A549 (cell line): ENCODE measurements at regions not wholly inside any gene's neighbourhood (a gene's known extent, or its start where the extent isn't known, plus 50 kb on each side); places are given as distances from the start of the nearest gene placed in this dataset.

Experiments
- ATAC-seq, 2 experiments: fragments of 200-7000 bp in 1 of 2; fragments of >200 bp in 1 of 2; cut with Nextera tagmentation in 1 of 2; cut with Tn5 transposase in 1 of 2; 3 replicates each; pipeline versions ENCODE4 v1.8.0 to v1.9.1; 2018 to 2020; ENCODE audit warnings: mild to moderate bottlenecking in 1 of 2, moderate library complexity in 1 of 2
- CTCF ChIA-PET: fragments of 300-600 bp; sonication (Branson Sonifier 250); formaldehyde crosslinking; extraction: SDS; loops from one replicate; lab custom pipeline; 2021; ENCODE audit warnings: antibody characterized with exemption, inconsistent platforms; lab: Yijun Ruan, JAX
- POLR2A ChIA-PET: fragments of 350-600 bp; formaldehyde crosslinking; extraction: SDS; loops from one replicate; lab custom pipeline; 2021; ENCODE audit warnings: antibody characterized with exemption, inconsistent platforms; lab: Yijun Ruan, JAX
- DNase-seq, 2 experiments: peaks; one replicate each; pipeline versions ENCODE4 v3.0.0 to v3.0.0-alpha.2; 2011 to 2016; ENCODE audit warnings: low read depth in 1 of 2, low spot score in 1 of 2
- FAIRE-seq: peaks from 2 replicates; lab custom pipeline; 2011; peaks lifted over from hg19 to GRCh38; lab: Jason Lieb, UNC
- H3K27ac ChIP-seq, 2 experiments: fragments of >200 bp; sonication (Bioruptor Twin); formaldehyde crosslinking; 3 replicates each; pipeline ENCODE4 v1.5.1; 2016 to 2017
- H3K4me1 ChIP-seq: fragments of >200 bp; sonication (Bioruptor Twin); formaldehyde crosslinking; 3 replicates; pipeline ENCODE4 v1.6.1; 2016
- H3K4me2 ChIP-seq: fragments of >200 bp; sonication (Bioruptor Twin); formaldehyde crosslinking; 3 replicates; pipeline ENCODE4 v1.6.1; 2016
- H3K4me3 ChIP-seq: fragments of >200 bp; sonication (Bioruptor Twin); formaldehyde crosslinking; 3 replicates; pipeline ENCODE4 v1.5.1; 2016
- H3K9me3 ChIP-seq: fragments of >200 bp; sonication (Bioruptor Twin); formaldehyde crosslinking; 3 replicates; pipeline ENCODE4 v1.6.1; 2016
- CBX2 ChIP-seq: fragments of 200-600 bp; sonication (generic); IDR thresholded peaks from 2 replicates; pipeline ENCODE4 v1.6.1; 2016; ENCODE audit warnings: low read depth, mild to moderate bottlenecking, borderline replicate concordance
- CBX8 ChIP-seq: fragments of 200-600 bp; sonication (generic); IDR thresholded peaks from 2 replicates; pipeline ENCODE4 v1.6.1; 2016
- CEBPB ChIP-seq, 2 experiments: fragments of >200 bp in 1 of 2; sonication (Bioruptor Twin) in 1 of 2; formaldehyde crosslinking in 1 of 2; IDR thresholded peaks; 2 replicates each; pipeline ENCODE4 v1.6.1; 2012 to 2016
- CHD2 ChIP-seq: fragments of 150-350 bp; IDR thresholded peaks from 2 replicates; pipeline ENCODE4 v1.6.1; 2014; ENCODE audit warnings: low read length; ENCODE audit not compliant: partially characterized antibody
- CHD4 ChIP-seq: fragments of 200-600 bp; sonication (generic); IDR thresholded peaks from 2 replicates; pipeline ENCODE4 v1.6.1; 2016; ENCODE audit warnings: antibody characterized with exemption, mild to moderate bottlenecking, borderline replicate concordance
- EHMT2 ChIP-seq: fragments of 200-600 bp; sonication (generic); IDR thresholded peaks from 2 replicates; pipeline ENCODE4 v1.6.1; 2016; ENCODE audit warnings: antibody characterized with exemption, low read depth, mild to moderate bottlenecking, moderate library complexity
- FOXS1 ChIP-seq: fragments of 250-450 bp; sonication (Bioruptor Pico); IDR thresholded peaks from 2 replicates; pipeline ENCODE4 v1.5.0; 2020; ENCODE audit warnings: mild to moderate bottlenecking, moderate library complexity
- HDAC2 ChIP-seq: fragments of 200-600 bp; sonication (generic); IDR thresholded peaks from 2 replicates; pipeline ENCODE4 v1.6.1; 2016
- HOXA7 ChIP-seq: fragments of 250-450 bp; sonication (Bioruptor Pico); IDR thresholded peaks from 2 replicates; pipeline ENCODE4 v1.5.0; 2020; ENCODE audit warnings: mild to moderate bottlenecking, moderate library complexity
- HOXB5 ChIP-seq: fragments of 250-450 bp; sonication (Bioruptor Pico); IDR thresholded peaks from 2 replicates; pipeline ENCODE4 v1.5.0; 2020; ENCODE audit warnings: mild to moderate bottlenecking, moderate library complexity
- MAFK ChIP-seq: fragments of 450-650 bp; IDR thresholded peaks from 2 replicates; pipeline ENCODE4 v1.6.1; 2014; ENCODE audit not compliant: partially characterized antibody
- MAZ ChIP-seq: fragments of 150-350 bp; IDR thresholded peaks from 2 replicates; pipeline ENCODE4 v1.6.1; 2014; ENCODE audit warnings: antibody characterized with exemption, low read depth, low read length, borderline replicate concordance
- MYC ChIP-seq: IDR thresholded peaks from 2 replicates; pipeline ENCODE4 v1.6.1; 2012; ENCODE audit warnings: mild to moderate bottlenecking, inconsistent platforms, low read length, improper control_type of control experiment, borderline replicate concordance
- NPAS2 ChIP-seq: fragments of 250-450 bp; sonication (Bioruptor Pico); IDR thresholded peaks from 2 replicates; pipeline ENCODE4 v1.8.0; 2022; ENCODE audit warnings: mild to moderate bottlenecking, moderate library complexity, borderline replicate concordance
- NR3C1 ChIP-seq: fragments of >200 bp; sonication (Bioruptor Twin); formaldehyde crosslinking; IDR thresholded peaks from 3 replicates; pipeline ENCODE4 v1.6.1; 2017
- POLR2AphosphoS2 ChIP-seq: conservative IDR thresholded peaks from 2 replicates; pipeline ENCODE4 v1.6.1; 2012; ENCODE audit warnings: low read length, improper control_type of control experiment, inconsistent platforms
- RCOR1 ChIP-seq: fragments of 150-350 bp; IDR thresholded peaks from 2 replicates; pipeline ENCODE4 v1.6.1; 2014; ENCODE audit warnings: antibody characterized with exemption, low read length, low read depth
- SMC3 ChIP-seq: fragments of >200 bp; sonication (Bioruptor Twin); formaldehyde crosslinking; IDR thresholded peaks from 3 replicates; pipeline ENCODE4 v1.6.1; 2018; ENCODE audit warnings: inconsistent platforms
- SREBF2 ChIP-seq: fragments of 450-650 bp; IDR thresholded peaks from 2 replicates; pipeline ENCODE4 v1.6.1; 2014; ENCODE audit warnings: mild to moderate bottlenecking, moderate library complexity
- ZC3H11A ChIP-seq: fragments of 450-650 bp; IDR thresholded peaks from 2 replicates; pipeline ENCODE4 v1.6.1; 2014; ENCODE audit warnings: antibody characterized with exemption, mild to moderate bottlenecking
- ZFP36 ChIP-seq: fragments of 450-650 bp; IDR thresholded peaks from 2 replicates; pipeline ENCODE4 v1.6.1; 2014; ENCODE audit warnings: borderline replicate concordance; ENCODE audit not compliant: partially characterized antibody
- ZNF302 ChIP-seq: fragments of 250-450 bp; sonication (Bioruptor Pico); IDR thresholded peaks from 2 replicates; pipeline ENCODE4 v1.9.0; 2021; ENCODE audit warnings: inconsistent platforms, mild to moderate bottlenecking, moderate library complexity
- ZSCAN20 ChIP-seq: fragments of 250-450 bp; sonication (Bioruptor Pico); IDR thresholded peaks from 2 replicates; pipeline ENCODE4 v1.8.0; 2022; ENCODE audit warnings: mild to moderate bottlenecking, moderate library complexity
- WGBS: methylation state at CpG from one replicate; pipeline ENCODE4 v1.1.6; 2017; ENCODE audit errors: missing lambda C conversion rate; 5-methylcytosine and 5-hydroxymethylcytosine counted together
- TF ChIP-seq, protein P1 (sequence below): fragments of 200-600 bp; sonication (generic); IDR thresholded peaks from 2 replicates; pipeline ENCODE4 v1.6.1; 2016; ENCODE audit warnings: antibody characterized with exemption, mild to moderate bottlenecking, moderate library complexity
- TF ChIP-seq, protein P2 (sequence below): IDR thresholded peaks from 2 replicates; pipeline ENCODE4 v1.6.1; 2012
- TF ChIP-seq, protein P3 (sequence below): IDR thresholded peaks from 2 replicates; pipeline ENCODE4 v1.6.1; 2012; ENCODE audit warnings: low read depth, borderline replicate concordance

DNA sequence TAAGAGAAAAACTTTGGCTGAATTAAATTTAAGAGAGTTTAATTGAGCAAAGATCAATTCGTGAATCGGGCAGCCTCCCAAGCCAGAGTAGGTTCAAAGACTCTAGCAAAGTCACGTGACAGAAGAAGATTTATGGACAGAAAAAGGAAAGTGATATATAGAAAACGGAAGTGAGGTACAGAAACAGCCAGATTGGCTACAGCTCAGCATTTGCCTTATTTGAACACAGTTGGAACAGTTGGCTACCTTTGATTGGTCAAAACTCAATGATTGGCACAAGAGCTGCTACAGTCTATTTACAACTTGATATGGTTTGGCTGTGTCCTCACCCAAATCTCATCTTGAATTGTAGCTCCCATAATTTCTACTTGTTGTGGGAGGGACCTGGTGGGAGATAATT is 102.6 kb downstream of the PLG start:
- no peak for DNase-seq
- POLR2A ChIA-PET, result no interaction called here
- TF ChIP-seq SMC3 (no peak), POLR2AphosphoS2 (no peak), ZC3H11A (no peak), NR3C1 (no peak), MYC (no peak), MAFK (no peak), NPAS2 (no peak), MAZ (no peak), CHD2 (no peak), EHMT2 (no peak), HOXB5 (CRISPR knock-in tag) (no peak), RCOR1 (no peak), ZSCAN20 (CRISPR knock-in tag) (no peak), CHD4 (no peak)
- TF ChIP-seq, protein P1, sequence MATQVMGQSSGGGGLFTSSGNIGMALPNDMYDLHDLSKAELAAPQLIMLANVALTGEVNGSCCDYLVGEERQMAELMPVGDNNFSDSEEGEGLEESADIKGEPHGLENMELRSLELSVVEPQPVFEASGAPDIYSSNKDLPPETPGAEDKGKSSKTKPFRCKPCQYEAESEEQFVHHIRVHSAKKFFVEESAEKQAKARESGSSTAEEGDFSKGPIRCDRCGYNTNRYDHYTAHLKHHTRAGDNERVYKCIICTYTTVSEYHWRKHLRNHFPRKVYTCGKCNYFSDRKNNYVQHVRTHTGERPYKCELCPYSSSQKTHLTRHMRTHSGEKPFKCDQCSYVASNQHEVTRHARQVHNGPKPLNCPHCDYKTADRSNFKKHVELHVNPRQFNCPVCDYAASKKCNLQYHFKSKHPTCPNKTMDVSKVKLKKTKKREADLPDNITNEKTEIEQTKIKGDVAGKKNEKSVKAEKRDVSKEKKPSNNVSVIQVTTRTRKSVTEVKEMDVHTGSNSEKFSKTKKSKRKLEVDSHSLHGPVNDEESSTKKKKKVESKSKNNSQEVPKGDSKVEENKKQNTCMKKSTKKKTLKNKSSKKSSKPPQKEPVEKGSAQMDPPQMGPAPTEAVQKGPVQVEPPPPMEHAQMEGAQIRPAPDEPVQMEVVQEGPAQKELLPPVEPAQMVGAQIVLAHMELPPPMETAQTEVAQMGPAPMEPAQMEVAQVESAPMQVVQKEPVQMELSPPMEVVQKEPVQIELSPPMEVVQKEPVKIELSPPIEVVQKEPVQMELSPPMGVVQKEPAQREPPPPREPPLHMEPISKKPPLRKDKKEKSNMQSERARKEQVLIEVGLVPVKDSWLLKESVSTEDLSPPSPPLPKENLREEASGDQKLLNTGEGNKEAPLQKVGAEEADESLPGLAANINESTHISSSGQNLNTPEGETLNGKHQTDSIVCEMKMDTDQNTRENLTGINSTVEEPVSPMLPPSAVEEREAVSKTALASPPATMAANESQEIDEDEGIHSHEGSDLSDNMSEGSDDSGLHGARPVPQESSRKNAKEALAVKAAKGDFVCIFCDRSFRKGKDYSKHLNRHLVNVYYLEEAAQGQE, result no peak
- TF ChIP-seq, all 56 proteins: peak for 0
- 44% methylated on average over 4 of the region's 4 CpGs for WGBS
- Histone ChIP-seq H3K9me3 (no peaks in the 10 kb centered on the region), H3K4me1 (no peaks in the 10 kb centered on the region), H3K4me2 (no peak overlapping the region), H3K4me3 (no peak overlapping the region), H3K27ac (no peak overlapping the region)
- ATAC-seq (no peak), FAIRE-seq (no peak)
- CTCF ChIA-PET, result no interaction called here

DNA sequence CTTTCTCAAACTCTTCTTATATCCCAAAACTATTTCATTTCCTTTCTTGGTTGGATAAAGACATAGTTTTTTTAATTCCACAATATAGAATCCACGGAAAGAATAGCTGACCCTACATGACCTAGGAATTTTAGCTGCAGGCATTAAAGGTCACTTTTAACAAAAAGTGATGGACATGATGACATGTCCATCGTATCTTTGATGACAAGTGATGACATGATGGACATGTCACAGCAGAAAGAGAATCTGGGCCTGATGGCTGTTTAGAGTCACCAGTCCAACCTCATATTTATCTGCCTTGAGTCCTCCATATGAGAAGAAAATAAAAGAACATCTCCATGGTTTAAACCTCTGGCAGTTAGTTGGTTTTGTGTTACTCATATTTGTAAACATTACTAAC is 106.2 kb downstream of the PLG start:
- H3K4me1 ChIP-seq, result peaks cover 6% of the 10 kb centered on the region; the same call in 1 of the 3 replicates
- TF ChIP-seq SMC3 (no peak), HOXA7 (CRISPR knock-in tag) (no peak), SREBF2 (no peak), CHD4 (no peak), CEBPB (IDR thresholded peaks at IDR 0.05) (no peak), CBX2 (no peak), MYC (no peak), EHMT2 (no peak), HDAC2 (no peak), ZFP36 (no peak), CHD2 (no peak), ZNF302 (CRISPR knock-in tag) (no peak), CBX8 (no peak), NPAS2 (no peak), POLR2AphosphoS2 (no peak), FOXS1 (no peak), RCOR1 (no peak)
- TF ChIP-seq, protein P2, sequence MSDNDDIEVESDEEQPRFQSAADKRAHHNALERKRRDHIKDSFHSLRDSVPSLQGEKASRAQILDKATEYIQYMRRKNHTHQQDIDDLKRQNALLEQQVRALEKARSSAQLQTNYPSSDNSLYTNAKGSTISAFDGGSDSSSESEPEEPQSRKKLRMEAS, result no peak
- TF ChIP-seq, protein P3, sequence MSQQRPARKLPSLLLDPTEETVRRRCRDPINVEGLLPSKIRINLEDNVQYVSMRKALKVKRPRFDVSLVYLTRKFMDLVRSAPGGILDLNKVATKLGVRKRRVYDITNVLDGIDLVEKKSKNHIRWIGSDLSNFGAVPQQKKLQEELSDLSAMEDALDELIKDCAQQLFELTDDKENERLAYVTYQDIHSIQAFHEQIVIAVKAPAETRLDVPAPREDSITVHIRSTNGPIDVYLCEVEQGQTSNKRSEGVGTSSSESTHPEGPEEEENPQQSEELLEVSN, result no peak
- no peak overlapping the region for H3K27ac ChIP-seq
- ChIA-PET CTCF (no interaction called here), POLR2A (no interaction called here)
- H3K9me3 ChIP-seq, result no peaks in the 10 kb centered on the region
- FAIRE-seq (no peak), DNase-seq (no peak), ATAC-seq (no peak)
- 22% methylated on average over 2 of the region's 2 CpGs for WGBS
- H3K4me2 ChIP-seq, result no peak overlapping the region
- H3K4me3 ChIP-seq, result no peak overlapping the region
